IMR-90 (cell line): ENCODE measurements at regions not wholly inside any gene's neighbourhood (a gene's known extent, or its start where the extent isn't known, plus 50 kb on each side); places are given as distances from the start of the nearest gene placed in this dataset.

Source experiments
- ATAC-seq: fragments of 200-7000 bp; cut with Tn5 transposase; 2 replicates; pipeline ENCODE4 v1.9.1; 2020; ENCODE audit warnings: low read depth, mild to moderate bottlenecking, moderate library complexity
- BruUV-seq: library from RNA; stranded (reverse); fragments of 400-500 nt; replicated peaks from 2 replicates; lab custom pipeline; 2021; lab: Mats Ljungman, UMichigan
- CTCF ChIA-PET: fragments of 300-600 bp; formaldehyde crosslinking; extraction: SDS; loops from one replicate; lab custom pipeline; 2021; ENCODE audit warnings: antibody characterized with exemption; lab: Yijun Ruan, JAX
- POLR2A ChIA-PET: fragments of 300-600 bp; sonication (Branson Sonifier 250); formaldehyde crosslinking; loops from one replicate; lab custom pipeline; 2022; ENCODE audit warnings: antibody characterized with exemption; ENCODE audit not compliant: unreplicated experiment; lab: Charles Lee
- DNase-seq: peaks from one replicate; pipeline ENCODE4 v3.0.0; 2013
- H2AFZ ChIP-seq: replicated peaks from 2 replicates; pipeline ENCODE3; 2013; ENCODE audit warnings: low read length, mild to moderate bottlenecking; ENCODE audit not compliant: poor library complexity
- H2AK5ac ChIP-seq: 2 replicates; pipeline ENCODE4 v1.6.1; 2013; ENCODE audit warnings: low read depth, low read length, inconsistent platforms
- H2AK9ac ChIP-seq: replicated peaks from 2 replicates; pipeline ENCODE3; 2013; ENCODE audit warnings: mild to moderate bottlenecking, low read depth, low read length, moderate library complexity; ENCODE audit not compliant: poor library complexity
- H2BK120ac ChIP-seq: 2 replicates; pipeline ENCODE4 v1.6.1; 2013; ENCODE audit warnings: low read depth, low read length, inconsistent platforms
- H2BK15ac ChIP-seq: 3 replicates; pipeline ENCODE4 v1.6.1; 2013; ENCODE audit warnings: low read depth, low read length, inconsistent platforms
- H2BK20ac ChIP-seq: 2 replicates; pipeline ENCODE4 v1.6.1; 2013; ENCODE audit warnings: low read depth, mild to moderate bottlenecking, inconsistent platforms, low read length, moderate library complexity
- H2BK5ac ChIP-seq: 2 replicates; pipeline ENCODE4 v1.6.1; 2013; ENCODE audit warnings: mild to moderate bottlenecking, low read depth, low read length, inconsistent platforms; ENCODE audit not compliant: poor library complexity, severe bottlenecking
- H3K14ac ChIP-seq: replicated peaks from 2 replicates; pipeline ENCODE4 v1.6.1; 2013; ENCODE audit warnings: low read depth, low read length, inconsistent platforms
- H3K18ac ChIP-seq: 2 replicates; pipeline ENCODE4 v1.6.1; 2013; ENCODE audit warnings: low read depth, low read length, control low read depth
- H3K23ac ChIP-seq: 2 replicates; pipeline ENCODE4 v1.6.1; 2013; ENCODE audit warnings: low read depth, low read length, inconsistent platforms
- H3K27ac ChIP-seq: 2 replicates; pipeline ENCODE4 v1.5.1; 2013; ENCODE audit warnings: mild to moderate bottlenecking, control low read depth, low read length; ENCODE audit not compliant: insufficient read depth
- H3K27me3 ChIP-seq: 2 replicates; pipeline ENCODE4 v1.6.1; 2013; ENCODE audit warnings: low read length; ENCODE audit not compliant: control insufficient read depth, insufficient read depth
- H3K36me3 ChIP-seq: 2 replicates; pipeline ENCODE4 v1.6.1; 2013; ENCODE audit warnings: low read length, mixed read lengths; ENCODE audit not compliant: control insufficient read depth, insufficient read depth
- H3K4ac ChIP-seq: 2 replicates; pipeline ENCODE4 v1.6.1; 2013; ENCODE audit warnings: low read depth, low read length, inconsistent platforms
- H3K4me1 ChIP-seq: 2 replicates; pipeline ENCODE4 v1.6.1; 2013; ENCODE audit warnings: low read length, mixed read lengths; ENCODE audit not compliant: control insufficient read depth, insufficient read depth
- H3K4me2 ChIP-seq: 2 replicates; pipeline ENCODE4 v1.6.1; 2013; ENCODE audit warnings: low read depth, mild to moderate bottlenecking, control low read depth, low read length, moderate library complexity
- H3K4me3 ChIP-seq: 2 replicates; pipeline ENCODE4 v1.5.1; 2013; ENCODE audit warnings: low read depth, mild to moderate bottlenecking, control low read depth, low read length, moderate library complexity; ENCODE audit not compliant: insufficient read depth
- H3K56ac ChIP-seq: 2 replicates; pipeline ENCODE4 v1.6.1; 2013; ENCODE audit warnings: low read length, inconsistent platforms; ENCODE audit not compliant: insufficient read depth; ENCODE audit errors: extremely low read depth
- H3K79me1 ChIP-seq, 2 experiments: 2 replicates each; pipeline ENCODE4 v1.6.1; 2013; ENCODE audit warnings: low read length in 2 of 2, inconsistent platforms in 1 of 2, low read depth in 1 of 2
- H3K9ac ChIP-seq: 2 replicates; pipeline ENCODE4 v1.6.1; 2013; ENCODE audit warnings: low read depth, low read length, control low read depth
- H3K9me1 ChIP-seq: 2 replicates; pipeline ENCODE4 v1.6.1; 2013; ENCODE audit warnings: low read length, inconsistent platforms; ENCODE audit not compliant: insufficient read depth
- H3K9me3 ChIP-seq: 2 replicates; pipeline ENCODE4 v1.6.1; 2013; ENCODE audit warnings: low read length; ENCODE audit not compliant: control insufficient read depth, insufficient read depth
- H4K20me1 ChIP-seq: 2 replicates; pipeline ENCODE4 v1.6.1; 2013; ENCODE audit warnings: low read length, inconsistent platforms; ENCODE audit not compliant: insufficient read depth
- H4K5ac ChIP-seq: 2 replicates; pipeline ENCODE4 v1.6.1; 2013; ENCODE audit warnings: mild to moderate bottlenecking, low read depth, low read length, control low read depth
- H4K8ac ChIP-seq, 2 experiments: 2 replicates each; pipeline ENCODE4 v1.6.1; 2013; ENCODE audit warnings: low read depth in 2 of 2, low read length in 2 of 2, control low read depth in 1 of 2, inconsistent platforms in 1 of 2
- H4K91ac ChIP-seq: 2 replicates; pipeline ENCODE4 v1.6.1; 2013; ENCODE audit warnings: low read depth, low read length, inconsistent platforms; ENCODE audit not compliant: insufficient read depth
- FOS ChIP-seq: fragments of 150-350 bp; IDR thresholded peaks from 2 replicates; pipeline ENCODE4 v1.6.1; 2016; ENCODE audit warnings: low read depth, low read length
- POLR2A ChIP-seq: IDR thresholded peaks from 2 replicates; pipeline ENCODE4 v1.6.1; 2012; ENCODE audit warnings: mild to moderate bottlenecking, low read depth, low read length
- RCOR1 ChIP-seq: IDR thresholded peaks from 2 replicates; pipeline ENCODE4 v1.6.1; 2012; ENCODE audit warnings: mild to moderate bottlenecking, low read length, improper control_type of control experiment; ENCODE audit not compliant: insufficient replicate concordance
- RFX5 ChIP-seq: IDR thresholded peaks from 2 replicates; pipeline ENCODE4 v1.8.0; 2012; ENCODE audit warnings: low read depth, mild to moderate bottlenecking, low read length, moderate library complexity
- WGBS, 2 experiments: methylation state at CpG; one replicate each; pipeline versions ENCODE4 v1.1.5 to v1.1.7; 2013; ENCODE audit warnings: missing lambda C conversion rate in 2 of 2; ENCODE audit not compliant: insufficient read length in 1 of 2; ENCODE audit errors: extremely low coverage in 2 of 2; 5-methylcytosine and 5-hydroxymethylcytosine counted together
- dilution Hi-C: fragments of 300-500 bp; cut with HindIII; formaldehyde crosslinking; loops from one replicate; pipeline ENCODE4 v1.14.3; 2018; ENCODE audit warnings: low sequenced_read_pairs; ENCODE audit not compliant: unreplicated experiment
- in situ Hi-C: fragments of 300-500 bp; cut with MboI; formaldehyde crosslinking; loops from 3 replicates; pipeline ENCODE4 v1.14.3; 2019; ENCODE audit warnings: low sequenced_read_pairs, inconsistent platforms, mixed read lengths
- intact Hi-C: fragments of 100-400 bp; cut with micrococcal nuclease; formaldehyde crosslinking; loops from 2 replicates; pipeline ENCODE4 v1.10.0; 2022

GRCh38 chr12:67727702-67728666, 79.4 kb downstream of the DYRK2 start:
- no peak for ATAC-seq
- Histone ChIP-seq H3K18ac (no peak overlapping the region), H3K79me1 (no peaks in the 10 kb centered on the region), H3K36me3 (no peaks in the 10 kb centered on the region), H4K5ac (no peak overlapping the region), H3K9me1 (no peaks in the 10 kb centered on the region), H3K4ac (no peak overlapping the region), H3K4me1 (no peaks in the 10 kb centered on the region), H3K9me3 (no peaks in the 10 kb centered on the region), H2AK5ac (no peak overlapping the region), H3K4me3 (no peak overlapping the region), H4K20me1 (no peaks in the 10 kb centered on the region), H2AFZ (no peak overlapping the region), H2BK15ac (no peak overlapping the region), H4K8ac (no peak overlapping the region), H2BK5ac (no peak overlapping the region), H3K56ac (no peak overlapping the region), H3K27ac (no peak overlapping the region), H2AK9ac (no peak overlapping the region), H2BK20ac (no peak overlapping the region), H3K4me2 (no peak overlapping the region), H4K91ac (no peak overlapping the region), H3K23ac (no peak overlapping the region), H3K14ac (no peak overlapping the region), H3K27me3 (no peaks in the 10 kb centered on the region), H3K9ac (no peak overlapping the region), H2BK120ac (no peak overlapping the region)
- in situ Hi-C loops (no loop called here), intact Hi-C loops (no loop called here), dilution Hi-C loops (no loop called here)
- POLR2A ChIA-PET, result no interaction called here
- no CpG with 5 or more reads among the region's 6 CpGs for WGBS, 2 experiments
- DNase-seq, result no peak
- CTCF ChIA-PET, result interaction anchor here (0.6 kb wide), 1 partner anchor 11 kb away, joined by 3 read pairs; no protein-coding TSS in a partner anchor
- BruUV-seq, result no TSS peak
- TF ChIP-seq POLR2A (no peak), FOS (no peak), RFX5 (no peak), RCOR1 (no peak)
